ENCODE measurements at regions not wholly inside any gene's neighbourhood (a gene's known extent, or its start where the extent isn't known, plus 50 kb on each side); places are given as distances from the start of the nearest gene placed in this dataset.

GRCh38 chr7:3241686-3242258 lies 59.3 kb upstream of the SDK1 start:
- Histone ChIP-seq H3K27ac (ENCODE audit: low read depth in 2 of 2, low read length in 1 of 2) (no peak overlapping the region), H3K9me3 (peaks cover 4% of the 10 kb centered on the region; the same call in 1 of the 2 replicates), H3K4me2 (no peak overlapping the region), H3K9ac (no peak overlapping the region), H3K27me3 (ENCODE audit: insufficient read depth) (no peaks in the 10 kb centered on the region), H3K4me3 (ENCODE audit: low read depth in 2 of 2, low read length in 1 of 2) (no peak overlapping the region), H3K4me1 (ENCODE audit: control insufficient read depth in 1 of 2, insufficient read depth in 2 of 2, low read depth in 1 of 2, low read length in 1 of 2) (peaks cover 0 to 37% of the 10 kb centered on the region in 2 experiments; a peak in 2 of 4 replicates), H3F3A (replicated peaks; ENCODE audit: insufficient read depth) (no peaks in the 10 kb centered on the region), H3K36me3 (replicated peaks in 1 of 2; ENCODE audit: control insufficient read depth in 1 of 2, insufficient read depth in 2 of 2, low read length in 1 of 2) (no peaks in the 10 kb centered on the region), H2AFZ (ENCODE audit: low read depth) (no peak overlapping the region), H3K79me2 (ENCODE audit: insufficient read depth) (no peaks in the 10 kb centered on the region), H3K9me2 (no peaks in the 10 kb centered on the region), H4K20me1 (ENCODE audit: insufficient read depth) (no peaks in the 10 kb centered on the region)
- POLR2A ChIA-PET: interaction anchor here (0.6 kb wide), 1 partner anchor 14 kb away, joined by 3 read pairs; no protein-coding TSS in a partner anchor
- no peak for TF ChIP-seq MXI1 (IDR thresholded peaks at IDR 0.05; ENCODE audit: low read depth, low read length)
- CTCF ChIA-PET: interaction anchor here (1.2 to 1.5 kb wide), 2 partner anchors 9 to 10 kb away, joined by 3 read pairs; no protein-coding TSS in a partner anchor
- no peak for DNase-seq
- WGBS (ENCODE audit: low lambda C conversion rate): 55% methylated on average over 6 of the region's 6 CpGs

GRCh38 chr7:3242398-3242972 lies 58.6 kb upstream of the SDK1 start:
- TF ChIP-seq EZH2phosphoT487 (IDR thresholded peaks at IDR 0.05; ENCODE audit: borderline replicate concordance, low read depth) (no peak), NFIC (IDR thresholded peaks at IDR 0.05; ENCODE audit: borderline replicate concordance) (no peak), TAF1 (IDR thresholded peaks at IDR 0.05; ENCODE audit: borderline replicate concordance, low read depth, low read length) (no peak), RXRA (IDR thresholded peaks at IDR 0.05; ENCODE audit: borderline replicate concordance, low read depth) (no peak), GATA2 (CRISPR knock-in tag; IDR thresholded peaks at IDR 0.05) (no peak), SIN3A (IDR thresholded peaks at IDR 0.05; ENCODE audit: borderline replicate concordance, low read depth, low read length) (no peak), USF1 (IDR thresholded peaks at IDR 0.05; ENCODE audit: borderline replicate concordance, low read depth) (no peak)
- Histone ChIP-seq H3K4me1 (ENCODE audit: control insufficient read depth in 1 of 2, insufficient read depth in 2 of 2, low read depth in 1 of 2, low read length in 1 of 2) (peaks cover 0 to 37% of the 10 kb centered on the region in 2 experiments; a peak in 2 of 4 replicates), H3K36me3 (replicated peaks in 1 of 2; ENCODE audit: control insufficient read depth in 1 of 2, insufficient read depth in 2 of 2, low read length in 1 of 2) (no peaks in the 10 kb centered on the region), H4K20me1 (ENCODE audit: insufficient read depth) (no peaks in the 10 kb centered on the region), H3K27ac (ENCODE audit: low read depth in 2 of 2, low read length in 1 of 2) (no peak overlapping the region), H3K9me2 (no peaks in the 10 kb centered on the region), H2AFZ (ENCODE audit: low read depth) (no peak overlapping the region), H3K4me3 (ENCODE audit: low read depth in 2 of 2, low read length in 1 of 2) (no peak overlapping the region), H3K79me2 (ENCODE audit: insufficient read depth) (no peaks in the 10 kb centered on the region), H3K9me3 (peaks cover 7% of the 10 kb centered on the region; the same call in 1 of the 2 replicates), H3F3A (replicated peaks; ENCODE audit: insufficient read depth) (no peaks in the 10 kb centered on the region), H3K27me3 (ENCODE audit: insufficient read depth) (no peaks in the 10 kb centered on the region), H3K9ac (no peak overlapping the region), H3K4me2 (no peak overlapping the region)
- ChIA-PET CTCF (interaction anchor here (1.5 kb wide), 1 partner anchor 10 kb away, joined by 3 read pairs; no protein-coding TSS in a partner anchor), POLR2A (no interaction called here)
- 39% methylated on average over 2 of the region's 2 CpGs for WGBS (ENCODE audit: low lambda C conversion rate)
- DNase-seq: no peak

GRCh38 chr7:3243256-3243655 lies 57.8 kb upstream of the SDK1 start:
- no peaks in the 10 kb centered on the region for H3K79me2 ChIP-seq (ENCODE audit: insufficient read depth)
- no peak overlapping the region for H3K4me2 ChIP-seq
- H3K36me3 ChIP-seq (replicated peaks in 1 of 2; ENCODE audit: control insufficient read depth in 1 of 2, insufficient read depth in 2 of 2, low read length in 1 of 2): no peaks in the 10 kb centered on the region
- no peak overlapping the region for H3K9ac ChIP-seq
- no peaks in the 10 kb centered on the region for H4K20me1 ChIP-seq (ENCODE audit: insufficient read depth)
- H3K9me3 ChIP-seq: peaks cover 7% of the 10 kb centered on the region; the same call in 1 of the 2 replicates
- TF ChIP-seq EZH2phosphoT487 (IDR thresholded peaks at IDR 0.05; ENCODE audit: borderline replicate concordance, low read depth) (no peak), MXI1 (IDR thresholded peaks at IDR 0.05; ENCODE audit: low read depth, low read length) (peak; percentile 23; the same call in 1 of the 2 replicates)
- H3F3A ChIP-seq (replicated peaks; ENCODE audit: insufficient read depth): no peaks in the 10 kb centered on the region
- no peak overlapping the region for H3K4me3 ChIP-seq (ENCODE audit: low read depth in 2 of 2, low read length in 1 of 2)
- peak overlapping the region in 1 of 2 experiments; percentile 92; a peak in 2 of 4 replicates for H3K27ac ChIP-seq (ENCODE audit: low read depth in 2 of 2, low read length in 1 of 2)
- H2AFZ ChIP-seq (ENCODE audit: low read depth): no peak overlapping the region
- CTCF ChIA-PET: interaction anchor here (0.6 to 2.4 kb wide), 2 partner anchors 58 to 347 kb away, joined by 3 to 12 read pairs; partner anchors contain the start of gene SDK1
- H3K27me3 ChIP-seq (ENCODE audit: insufficient read depth): no peaks in the 10 kb centered on the region
- WGBS (ENCODE audit: low lambda C conversion rate): 51% methylated on average over 5 of the region's 5 CpGs
- H3K9me2 ChIP-seq: no peaks in the 10 kb centered on the region
- DNase-seq: no peak
- H3K4me1 ChIP-seq (ENCODE audit: control insufficient read depth in 1 of 2, insufficient read depth in 2 of 2, low read depth in 1 of 2, low read length in 1 of 2): peaks cover 0 to 37% of the 10 kb centered on the region in 2 experiments; a peak in 2 of 4 replicates
- POLR2A ChIA-PET: interaction anchor here (0.5 to 1.6 kb wide), 2 partner anchors 58 to 101 kb away, joined by 3 read pairs; partner anchors contain the start of gene SDK1
